ENCODE measurements at regions not wholly inside any gene's neighbourhood (a gene's known extent, or its start where the extent isn't known, plus 50 kb on each side); places are given as distances from the start of the nearest gene placed in this dataset.
"Not testable (repeated sequence)": the region's sequence is repeated elsewhere in the genome, so short reads cannot be mapped to it uniquely, and the experiment has no call there.

DNA sequence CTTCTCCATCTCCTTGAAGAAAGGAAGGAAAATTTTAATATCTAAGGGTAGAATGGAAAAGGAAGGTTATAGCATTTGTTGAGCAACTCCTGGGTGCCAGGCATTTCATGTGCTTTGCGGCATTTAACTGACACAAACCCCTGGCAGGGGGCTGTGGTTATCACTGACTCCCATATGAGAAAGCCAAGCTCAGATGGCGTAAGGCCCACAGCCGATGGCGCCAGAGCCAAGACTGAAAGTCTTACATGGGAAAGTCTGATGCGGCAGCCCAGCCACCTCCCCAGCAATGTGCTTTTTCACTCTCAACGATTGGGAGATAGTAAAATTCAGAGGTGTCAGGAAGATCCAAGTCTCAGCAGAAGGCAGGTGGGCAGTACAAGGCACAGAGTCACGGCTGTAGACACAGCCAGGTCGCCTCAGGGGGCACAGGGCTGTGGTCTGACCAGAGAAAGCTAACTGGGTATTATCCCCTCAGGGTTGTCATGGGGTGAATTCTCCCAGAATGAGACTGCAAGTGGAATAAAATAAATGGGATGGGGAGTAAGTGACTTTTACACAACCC is 324.2 kb upstream of the NCKAP5 start:
- CTCF ChIA-PET = no interaction called here

GRCh38 chr2:133894429-133894828 is 326.2 kb upstream of the NCKAP5 start:
- Mint-ChIP-seq H3K36me3 (no peaks in the 10 kb centered on the region), H3K27ac (no peak overlapping the region), H3K4me3 (no peak overlapping the region), H3K9me3 (peaks cover 10% of the 10 kb centered on the region), H3K4me1 (ENCODE audit: low read depth) (peaks cover 8% of the 10 kb centered on the region), H3K27me3 (peaks cover 2% of the 10 kb centered on the region)
- ChIA-PET CTCF (no interaction called here), POLR2A (no interaction called here)
- no peak for DNase-seq
- intact Hi-C loops (cut with micrococcal nuclease) = no loop called here

More for the DNA sequence above, 324.2 kb upstream of the NCKAP5 start:
- H3K4me3 Mint-ChIP-seq = no peak overlapping the region
- DNase-seq = no peak
- POLR2A ChIA-PET = no interaction called here
- no peaks in the 10 kb centered on the region for H3K36me3 Mint-ChIP-seq
- intact Hi-C loops (cut with micrococcal nuclease) = no loop called here
- H3K9me3 Mint-ChIP-seq = peaks cover 10% of the 10 kb centered on the region
- no peak overlapping the region for H3K27ac Mint-ChIP-seq
- H3K27me3 Mint-ChIP-seq = peaks cover 2% of the 10 kb centered on the region
- peaks cover 7% of the 10 kb centered on the region for H3K4me1 Mint-ChIP-seq (ENCODE audit: low read depth)

DNA sequence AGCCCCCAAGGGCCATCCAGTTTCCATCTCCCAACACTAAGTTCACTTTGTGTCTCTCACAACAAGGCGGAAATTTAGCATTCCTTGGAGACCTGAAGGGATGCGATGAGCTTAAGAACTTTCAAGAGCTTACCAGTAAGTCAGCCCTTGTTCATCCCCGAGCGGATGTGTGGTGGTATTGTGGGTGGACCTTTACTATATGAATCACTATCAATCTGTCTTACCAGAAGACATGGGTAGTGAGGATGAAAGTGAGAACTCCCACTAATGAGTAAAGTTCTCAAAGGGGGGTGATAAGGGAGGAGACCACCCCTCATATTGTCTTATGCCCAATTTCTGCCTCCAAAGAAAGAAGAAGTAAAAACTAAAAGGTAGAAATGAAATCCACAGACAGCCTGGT is 329.6 kb upstream of the NCKAP5 start:
- H3K36me3 Mint-ChIP-seq; POLR2A ChIA-PET; H3K27me3 Mint-ChIP-seq; H3K27ac Mint-ChIP-seq; H3K4me1 Mint-ChIP-seq (ENCODE audit: low read depth); H3K9me3 Mint-ChIP-seq; H3K4me3 Mint-ChIP-seq; intact Hi-C loops (cut with micrococcal nuclease); CTCF ChIA-PET; DNase-seq: not testable (repeated sequence)

DNA sequence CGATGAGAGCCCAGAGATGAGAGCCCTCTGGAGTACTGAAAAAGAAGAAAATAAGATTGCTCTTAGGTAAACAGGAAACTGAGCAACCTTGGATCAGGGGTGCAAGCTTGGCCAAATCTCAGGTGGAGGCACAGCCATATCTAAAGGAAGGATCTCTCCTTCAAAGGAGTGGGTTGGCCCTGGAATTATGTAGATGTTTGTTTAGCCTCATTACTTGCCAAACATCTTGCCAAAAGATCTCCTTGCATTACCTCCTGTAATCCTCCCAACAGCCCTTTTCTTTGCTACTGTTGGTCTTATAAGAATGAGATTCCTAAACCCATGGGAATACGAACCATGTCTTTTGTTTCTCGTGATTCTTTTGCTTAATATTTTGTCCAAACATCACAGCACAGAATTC is 332.6 kb upstream of the NCKAP5 start:
- intact Hi-C loops (cut with micrococcal nuclease) = no loop called here
- Mint-ChIP-seq H3K9me3 (no peaks in the 10 kb centered on the region), H3K36me3 (no peaks in the 10 kb centered on the region), H3K4me1 (ENCODE audit: low read depth) (peaks cover 2% of the 10 kb centered on the region), H3K4me3 (no peak overlapping the region), H3K27ac (no peak overlapping the region), H3K27me3 (peaks cover 8% of the 10 kb centered on the region)
- DNase-seq = no peak
- POLR2A ChIA-PET = no interaction called here
- CTCF ChIA-PET = no interaction called here

GRCh38 chr2:133906396-133906795 is 338.1 kb upstream of the NCKAP5 start:
- DNase-seq = no peak
- H3K4me1 Mint-ChIP-seq (ENCODE audit: low read depth) = no peaks in the 10 kb centered on the region
- peaks cover 3% of the 10 kb centered on the region for H3K36me3 Mint-ChIP-seq
- no peak overlapping the region for H3K27ac Mint-ChIP-seq
- H3K27me3 Mint-ChIP-seq = peaks cover 14% of the 10 kb centered on the region
- POLR2A ChIA-PET = no interaction called here
- intact Hi-C loops (cut with micrococcal nuclease) = no loop called here
- CTCF ChIA-PET = interaction anchor here (1.4 kb wide), 1 partner anchor 19 kb away, joined by 4 read pairs; no protein-coding TSS in a partner anchor
- H3K4me3 Mint-ChIP-seq = no peak overlapping the region
- no peaks in the 10 kb centered on the region for H3K9me3 Mint-ChIP-seq

DNA sequence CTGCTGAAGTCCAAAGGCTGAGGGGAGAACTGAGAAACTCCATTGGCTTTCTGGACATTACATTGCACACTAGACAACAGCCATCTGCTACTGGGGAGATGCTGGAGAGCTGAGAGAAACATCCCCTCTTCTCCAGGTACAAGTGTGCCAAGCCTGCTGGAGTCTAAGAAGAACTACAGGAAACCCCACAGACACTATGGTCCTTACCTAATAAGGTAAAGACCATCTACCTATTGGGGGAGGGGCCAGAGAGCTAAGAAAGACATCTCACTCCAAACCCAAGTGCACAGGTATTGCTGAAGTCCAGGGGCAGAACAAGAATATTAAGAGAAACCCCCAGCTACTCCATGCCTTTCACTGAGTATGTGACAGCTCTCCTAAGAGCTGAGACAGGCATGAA is 338.7 kb upstream of the NCKAP5 start:
- ChIA-PET CTCF (no interaction called here), POLR2A (no interaction called here)
- no peaks in the 10 kb centered on the region for H3K9me3 Mint-ChIP-seq
- H3K36me3 Mint-ChIP-seq = peaks cover 3% of the 10 kb centered on the region
- no peak overlapping the region for H3K27ac Mint-ChIP-seq
- DNase-seq = no peak
- intact Hi-C loops (cut with micrococcal nuclease) = no loop called here
- H3K4me3 Mint-ChIP-seq = no peak overlapping the region
- no peaks in the 10 kb centered on the region for H3K4me1 Mint-ChIP-seq (ENCODE audit: low read depth)
- H3K27me3 Mint-ChIP-seq = peaks cover 14% of the 10 kb centered on the region

DNA sequence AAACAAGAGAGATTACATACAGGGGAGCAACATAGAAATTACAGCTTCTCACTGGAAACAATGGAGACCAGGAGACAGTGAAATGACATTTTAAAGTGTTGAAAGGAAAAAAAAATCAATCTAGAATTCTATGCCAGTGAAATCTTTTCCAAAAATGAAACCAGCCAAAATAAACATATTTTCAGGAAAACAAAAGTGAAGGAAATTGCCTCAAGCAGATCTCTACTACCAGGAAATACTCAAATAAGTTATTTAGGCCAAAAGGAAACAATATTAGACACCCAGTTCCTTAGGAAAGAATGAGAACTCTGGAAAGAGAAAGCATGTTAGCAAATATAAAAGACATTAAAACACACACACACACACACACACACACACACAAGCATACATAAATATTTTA is 339.9 kb upstream of the NCKAP5 start:
- ChIA-PET CTCF (no interaction called here), POLR2A (no interaction called here)
- no peaks in the 10 kb centered on the region for H3K4me1 Mint-ChIP-seq (ENCODE audit: low read depth)
- intact Hi-C loops (cut with micrococcal nuclease) = no loop called here
- H3K4me3 Mint-ChIP-seq = no peak overlapping the region
- H3K9me3 Mint-ChIP-seq = no peaks in the 10 kb centered on the region
- DNase-seq = no peak
- peaks cover 3% of the 10 kb centered on the region for H3K36me3 Mint-ChIP-seq
- H3K27ac Mint-ChIP-seq = no peak overlapping the region
- H3K27me3 Mint-ChIP-seq = peaks cover 11% of the 10 kb centered on the region

- ChIA-PET CTCF (no interaction called here), POLR2A (no interaction called here)
- H3K36me3 Mint-ChIP-seq = no peaks in the 10 kb centered on the region
- no peaks in the 10 kb centered on the region for H3K4me1 Mint-ChIP-seq (ENCODE audit: low read depth)
- H3K27ac Mint-ChIP-seq = no peak overlapping the region
- no peak for DNase-seq
- H3K4me3 Mint-ChIP-seq = no peak overlapping the region
- H3K9me3 Mint-ChIP-seq = no peaks in the 10 kb centered on the region
- intact Hi-C loops (cut with micrococcal nuclease) = no loop called here
- H3K27me3 Mint-ChIP-seq = peaks cover 5% of the 10 kb centered on the region
These were observed 335.7 kb upstream of the MGAT5 start for GRCh38 chr2:133918141-133918540.

DNA sequence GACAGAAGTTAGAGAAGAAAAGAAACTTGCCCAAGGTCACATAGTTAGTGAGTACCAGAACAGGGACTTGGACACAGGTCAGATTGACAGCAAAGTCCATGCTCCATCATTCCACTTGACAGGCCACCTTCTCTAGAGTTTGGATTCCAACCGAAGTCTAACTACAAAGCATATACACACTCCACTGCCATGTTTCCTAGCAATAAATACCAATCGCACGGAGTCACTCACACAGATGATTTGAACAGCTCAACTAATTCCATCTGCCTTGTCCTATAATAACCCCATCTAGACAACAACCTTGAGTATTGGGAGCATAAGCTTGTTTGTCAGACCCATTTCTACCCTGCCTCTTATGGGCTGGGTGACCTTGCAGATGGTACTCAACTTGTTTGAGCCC is 334.6 kb upstream of the MGAT5 start:
- H3K27me3 Mint-ChIP-seq = peaks cover 8% of the 10 kb centered on the region
- no peaks in the 10 kb centered on the region for H3K9me3 Mint-ChIP-seq
- POLR2A ChIA-PET = no interaction called here
- intact Hi-C loops (cut with micrococcal nuclease) = no loop called here
- no peak overlapping the region for H3K4me3 Mint-ChIP-seq
- no peaks in the 10 kb centered on the region for H3K36me3 Mint-ChIP-seq
- no peak overlapping the region for H3K27ac Mint-ChIP-seq
- CTCF ChIA-PET = no interaction called here
- H3K4me1 Mint-ChIP-seq (ENCODE audit: low read depth) = no peaks in the 10 kb centered on the region
- no peak for DNase-seq

GRCh38 chr2:133927894-133928293 is 326.0 kb upstream of the MGAT5 start:
- no peak overlapping the region for H3K27ac Mint-ChIP-seq
- ChIA-PET POLR2A (no interaction called here), CTCF (no interaction called here)

DNA sequence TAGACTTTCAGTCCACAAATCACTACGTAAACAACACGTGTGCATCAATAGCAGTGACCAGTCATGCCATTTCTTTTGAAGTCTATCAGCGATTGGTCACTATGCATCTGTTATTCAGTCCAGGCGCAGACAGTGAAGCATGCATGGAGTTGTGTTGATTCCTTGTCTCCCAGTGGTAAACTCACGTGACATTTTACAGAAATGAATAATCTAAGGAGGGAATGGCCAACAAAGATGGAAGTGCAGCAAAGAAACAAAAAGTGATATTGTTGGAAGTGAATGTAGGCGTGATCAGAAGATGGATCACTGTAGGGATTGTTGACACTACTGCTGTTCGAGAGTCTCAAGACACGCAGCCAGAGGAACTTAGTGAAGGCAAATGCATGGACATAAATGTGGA is 317.8 kb upstream of the MGAT5 start:
- H3K27ac Mint-ChIP-seq = no peak overlapping the region
- peaks cover 4% of the 10 kb centered on the region for H3K27me3 Mint-ChIP-seq
- no peak for DNase-seq
- H3K4me1 Mint-ChIP-seq (ENCODE audit: low read depth) = no peaks in the 10 kb centered on the region
- no peaks in the 10 kb centered on the region for H3K9me3 Mint-ChIP-seq
- no peaks in the 10 kb centered on the region for H3K36me3 Mint-ChIP-seq
- POLR2A ChIA-PET = no interaction called here
- intact Hi-C loops (cut with micrococcal nuclease) = no loop called here
- no peak overlapping the region for H3K4me3 Mint-ChIP-seq
- CTCF ChIA-PET = no interaction called here

More at GRCh38 chr2:133927894-133928293, 326.0 kb upstream of the MGAT5 start:
- Mint-ChIP-seq H3K36me3 (no peaks in the 10 kb centered on the region), H3K4me1 (ENCODE audit: low read depth) (no peaks in the 10 kb centered on the region), H3K27me3 (peaks cover 16% of the 10 kb centered on the region), H3K9me3 (no peaks in the 10 kb centered on the region), H3K4me3 (no peak overlapping the region)
- intact Hi-C loops (cut with micrococcal nuclease) = no loop called here
- DNase-seq = no peak

DNA sequence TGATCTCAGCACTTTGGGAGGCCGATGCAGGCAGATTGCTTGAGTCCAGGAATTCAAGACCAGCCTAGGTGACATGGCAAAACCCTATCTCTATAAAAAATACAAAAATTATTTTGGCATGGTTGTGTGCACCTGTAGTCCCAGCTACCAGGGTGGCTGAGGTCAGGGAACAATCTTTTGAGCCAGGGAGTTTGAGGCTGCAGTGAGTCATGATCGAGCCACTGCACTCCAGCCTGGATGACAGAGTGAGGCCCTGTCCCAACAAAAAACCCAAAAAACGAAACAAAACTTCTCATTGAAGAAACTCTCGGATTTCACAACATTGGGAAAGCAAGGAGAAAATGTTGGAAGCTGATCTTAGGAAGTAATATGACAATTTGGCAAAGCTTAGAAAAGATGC is 317.3 kb upstream of the MGAT5 start:
- Mint-ChIP-seq H3K9me3 (no peaks in the 10 kb centered on the region), H3K4me1 (ENCODE audit: low read depth) (no peaks in the 10 kb centered on the region), H3K4me3 (no peak overlapping the region), H3K27me3 (peaks cover 4% of the 10 kb centered on the region), H3K36me3 (no peaks in the 10 kb centered on the region), H3K27ac (no peak overlapping the region)
- intact Hi-C loops (cut with micrococcal nuclease) = no loop called here
- ChIA-PET POLR2A (no interaction called here), CTCF (interaction anchor here (0.6 to 0.9 kb wide), 2 partner anchors 514 to 1157 kb away, joined by 3 read pairs; no protein-coding TSS in a partner anchor)
- DNase-seq = no peak

- peaks cover 4% of the 10 kb centered on the region for H3K27me3 Mint-ChIP-seq
- POLR2A ChIA-PET = interaction anchor here (0.9 kb wide), 1 partner anchor 33 kb away, joined by 3 read pairs; no protein-coding TSS in a partner anchor
- CTCF ChIA-PET = interaction anchor here (1.5 kb wide), 1 partner anchor 51 kb away, joined by 3 read pairs; no protein-coding TSS in a partner anchor
These were observed 316.2 kb upstream of the MGAT5 start for GRCh38 chr2:133937669-133938068.

More at GRCh38 chr2:133937669-133938068, 316.2 kb upstream of the MGAT5 start:
- H3K36me3 Mint-ChIP-seq = no peaks in the 10 kb centered on the region
- no peak overlapping the region for H3K4me3 Mint-ChIP-seq
- intact Hi-C loops (cut with micrococcal nuclease) = no loop called here
- no peak for DNase-seq
- H3K4me1 Mint-ChIP-seq (ENCODE audit: low read depth) = no peaks in the 10 kb centered on the region
- no peak overlapping the region for H3K27ac Mint-ChIP-seq
- H3K9me3 Mint-ChIP-seq = no peaks in the 10 kb centered on the region
